GM21360 (cell line): ENCODE measurements at regions not wholly inside any gene's neighbourhood (a gene's known extent, or its start where the extent isn't known, plus 50 kb on each side); places are given as distances from the start of the nearest gene placed in this dataset.

Experiments
- ATAC-seq: cut with Tn5 transposase; IDR thresholded peaks from one replicate; pipeline ENCODE4 v1.9.1; 2021; ENCODE audit warnings: mild to moderate bottlenecking, moderate library complexity; ENCODE audit not compliant: unreplicated experiment

DNA sequence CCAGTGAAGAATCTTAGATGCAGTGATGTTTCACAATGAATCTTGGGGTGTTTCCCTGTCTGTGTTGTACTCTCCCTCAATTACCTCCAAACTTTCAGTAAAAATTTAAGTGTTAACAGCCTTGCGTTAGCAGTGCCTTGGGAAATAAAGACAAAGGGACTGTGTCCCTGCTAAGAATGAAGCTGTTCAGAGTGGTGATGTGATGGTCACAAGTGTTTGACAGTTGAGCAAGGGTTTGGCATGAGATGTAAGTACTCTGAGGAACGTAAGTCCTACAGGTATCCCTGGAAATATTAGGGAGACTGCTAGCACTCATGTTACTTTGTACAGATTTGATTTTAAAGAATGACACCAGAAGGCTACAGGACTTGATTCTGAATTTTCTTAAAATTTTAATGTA, 304.3 kb upstream of the DPH6 start:
- ATAC-seq, result no peak

DNA sequence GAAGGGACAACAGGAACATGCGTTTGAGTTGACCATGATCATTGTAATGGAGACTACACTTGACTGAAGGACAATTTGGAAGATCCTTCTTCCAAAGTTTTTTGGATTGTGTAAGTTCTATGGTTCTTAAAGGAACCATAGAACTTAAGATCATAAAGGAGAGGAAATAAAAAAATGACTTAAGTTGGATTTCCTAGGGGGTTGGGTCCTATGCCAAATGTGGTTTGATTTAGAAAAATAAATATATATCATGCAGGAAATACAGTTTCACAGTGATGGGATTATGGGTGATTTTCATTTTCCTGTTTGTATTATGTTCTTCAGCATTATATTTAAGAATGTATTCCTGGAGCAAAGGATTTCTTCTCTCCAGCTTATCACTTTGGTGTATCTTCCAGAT, 305.5 kb upstream of the DPH6 start:
- ATAC-seq, result no peak

- ATAC-seq, result no peak
Measured at GRCh38 chr15:35852818-35853624, 307.1 kb upstream of the DPH6 start.

DNA sequence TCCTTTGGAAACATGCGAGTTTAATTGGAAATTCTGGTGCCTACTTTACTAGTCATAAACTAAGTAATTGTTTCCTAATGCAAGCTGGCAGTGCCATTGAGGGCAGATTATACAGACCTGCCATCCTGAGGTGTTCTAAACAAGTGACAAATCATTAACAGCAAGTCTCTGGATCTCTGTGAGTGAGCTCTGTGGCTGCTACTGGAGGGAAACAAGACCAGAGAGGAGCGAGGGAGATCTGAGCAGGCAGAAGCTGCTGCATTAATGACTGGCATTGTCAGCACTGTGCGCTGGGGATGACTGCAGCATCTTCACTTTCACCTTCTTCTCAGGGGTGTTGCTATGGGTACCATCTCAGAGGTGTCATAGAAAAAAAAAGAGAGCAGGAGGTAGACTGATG, 308.4 kb upstream of the DPH6 start:
- ATAC-seq, result no peak

DNA sequence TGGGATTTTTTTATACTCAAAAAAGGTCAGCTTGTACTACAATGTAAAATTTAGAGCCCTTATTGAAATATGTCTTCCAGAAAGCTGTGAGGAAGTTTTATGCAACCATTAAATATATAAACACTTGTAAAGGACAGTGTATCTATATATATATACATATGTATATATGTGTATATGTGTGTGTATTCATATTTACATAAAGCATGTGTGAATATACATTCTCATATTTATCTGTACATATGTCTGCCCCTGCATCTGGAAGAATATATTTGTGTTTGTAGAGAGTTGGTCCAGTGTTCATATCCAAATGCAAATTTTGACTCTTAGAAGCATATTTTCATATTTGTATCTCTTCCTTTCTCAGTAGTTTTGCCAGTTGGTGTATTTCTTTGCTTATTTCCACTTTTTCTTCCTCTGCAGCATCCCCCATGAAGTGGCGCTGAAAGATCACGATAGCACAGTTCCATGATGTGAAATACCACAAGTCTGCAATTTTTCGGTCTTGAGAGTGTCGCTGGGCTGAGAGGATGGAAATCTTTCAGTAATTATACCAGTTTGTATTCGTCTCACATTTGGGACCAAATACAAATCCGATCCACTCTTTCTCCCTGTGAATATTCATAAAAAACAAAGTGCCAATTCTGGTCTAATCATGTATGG, 311.7 kb upstream of the DPH6 start:
- no peak for ATAC-seq

DNA sequence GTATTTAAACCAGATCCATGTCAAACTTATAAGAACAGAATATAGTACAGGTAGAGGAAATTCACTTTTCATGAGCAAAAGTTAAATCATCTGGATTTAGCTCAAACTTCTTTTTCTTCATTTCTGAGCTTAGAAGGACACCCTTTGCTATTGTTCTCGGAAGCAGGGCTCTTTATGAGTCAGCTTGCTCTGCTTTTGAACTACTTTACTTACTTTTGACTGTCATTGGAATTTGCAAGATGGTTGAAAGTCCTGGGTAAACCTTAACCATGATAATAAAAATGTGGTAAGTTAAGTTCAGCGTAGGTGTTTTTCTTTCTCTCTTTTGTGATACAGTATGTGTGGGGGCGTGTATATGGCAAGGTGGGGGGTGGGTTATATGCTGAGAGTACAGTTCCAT, 312.7 kb upstream of the DPH6 start:
- ATAC-seq, result no peak

GRCh38 chr15:35863655-35864054, 317.7 kb upstream of the DPH6 start:
- no peak for ATAC-seq

- no peak for ATAC-seq
Measured at GRCh38 chr15:35867356-35867755, 321.4 kb upstream of the DPH6 start.

DNA sequence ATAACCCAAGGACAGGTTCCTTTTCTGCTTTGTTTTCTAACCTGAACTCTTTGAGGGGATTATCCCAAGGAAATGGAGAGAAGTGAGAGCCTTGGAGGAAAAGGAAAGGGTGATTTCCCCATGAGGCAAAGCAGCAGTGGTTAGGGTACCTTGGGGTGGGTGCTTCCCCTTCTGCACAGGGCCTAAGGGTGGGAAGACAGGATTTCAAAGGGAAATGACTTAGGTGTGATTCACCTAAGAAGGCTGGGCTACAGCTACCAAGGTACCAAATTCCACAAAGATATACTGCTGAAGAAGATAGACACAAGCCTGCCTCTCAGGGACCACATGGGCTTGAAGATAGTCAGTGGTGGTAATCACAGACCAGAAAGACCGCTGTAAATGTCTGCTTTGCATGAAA, 325.3 kb upstream of the DPH6 start:
- no peak for ATAC-seq

DNA sequence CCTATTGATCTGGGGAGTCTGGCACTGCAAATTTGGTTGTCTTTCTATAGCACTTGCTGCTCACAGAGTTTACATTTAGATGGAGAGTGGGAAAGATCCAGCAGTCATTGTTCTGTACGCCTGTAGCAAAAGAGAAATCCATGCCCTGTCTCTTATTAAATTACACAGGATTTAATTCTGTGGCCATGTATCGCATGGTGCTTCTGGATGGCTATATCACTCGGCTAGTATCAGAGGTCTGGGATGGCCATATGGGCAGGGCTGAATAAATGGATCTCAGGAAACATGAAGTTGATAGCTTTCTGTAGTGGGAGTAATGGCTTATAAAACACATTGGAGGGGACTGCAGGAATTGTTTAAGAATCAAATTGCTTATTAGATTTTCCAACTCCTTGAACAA, 325.8 kb upstream of the DPH6 start:
- no peak for ATAC-seq

- no peak for ATAC-seq
Measured at GRCh38 chr15:35872577-35872976, 326.6 kb upstream of the DPH6 start.

DNA sequence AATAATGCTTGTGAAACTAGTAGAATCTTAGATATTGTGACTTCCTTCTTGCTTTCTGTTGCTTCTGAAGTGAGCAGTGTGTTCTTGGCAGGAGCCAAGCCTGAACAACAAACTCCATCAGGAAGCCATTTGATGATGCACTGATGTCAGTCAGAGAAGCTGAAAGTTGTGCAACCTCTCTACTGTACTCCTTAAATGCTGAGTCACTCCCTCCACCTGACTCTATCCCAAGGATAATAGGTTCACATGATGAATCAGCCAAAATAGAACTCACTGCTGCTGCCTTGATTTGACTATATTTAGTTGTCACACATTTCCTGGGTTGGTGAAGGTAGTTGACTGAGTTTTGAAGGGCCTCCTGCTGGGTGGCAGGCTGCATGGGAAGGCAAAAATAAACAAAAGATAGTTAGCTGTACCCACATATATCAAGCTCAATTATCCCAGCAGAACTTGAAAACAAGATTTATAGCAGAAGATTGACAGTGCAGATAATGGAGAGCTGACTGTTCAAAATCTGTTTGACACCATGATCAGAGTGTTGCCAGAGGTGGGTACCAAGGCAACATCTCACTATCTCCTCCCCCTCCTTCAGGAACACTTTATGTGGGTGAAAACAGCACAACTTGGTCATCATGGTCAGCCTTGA, 328.4 kb upstream of the DPH6 start:
- no peak for ATAC-seq

DNA sequence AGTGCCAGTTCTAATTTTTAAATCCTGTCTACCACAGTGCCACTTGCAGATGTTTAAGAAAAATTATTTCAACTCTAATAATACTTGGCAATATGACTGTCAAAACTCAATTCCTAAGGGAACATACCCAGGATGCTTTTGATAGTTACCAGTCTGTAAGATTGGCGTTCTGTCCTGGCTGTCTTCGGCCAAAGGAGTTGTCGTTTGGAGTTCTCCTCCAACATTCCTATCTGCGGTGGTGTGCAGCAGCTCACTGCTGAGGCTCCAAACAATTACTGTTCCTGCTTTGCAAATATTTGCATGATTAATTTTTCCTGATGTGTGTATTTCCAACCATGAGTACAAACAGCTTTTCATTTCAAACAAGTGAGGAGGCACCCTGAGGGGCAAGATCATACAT, 330.8 kb upstream of the DPH6 start:
- ATAC-seq, result no peak

DNA sequence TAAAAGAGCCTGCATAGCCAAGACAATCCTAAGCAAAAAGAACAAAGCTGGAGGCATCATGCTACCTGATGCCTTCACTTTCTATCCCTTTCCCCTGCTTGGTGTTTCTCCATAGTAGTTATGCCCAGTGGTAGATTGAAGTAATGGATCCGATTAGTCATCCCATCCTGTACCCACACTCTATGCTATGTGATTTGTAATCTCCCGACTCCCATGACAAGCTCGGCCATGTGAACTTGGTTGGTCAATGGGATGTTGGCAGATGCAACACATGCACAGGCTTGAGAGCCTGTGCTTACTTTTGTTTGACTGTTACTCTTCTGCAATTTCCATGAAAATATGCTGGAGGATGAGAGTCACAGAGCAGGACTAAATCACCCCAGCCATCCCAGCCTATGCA, 334.9 kb upstream of the DPH6 start:
- ATAC-seq, result no peak

- no peak for ATAC-seq
Measured at GRCh38 chr15:35885870-35886269, 339.9 kb upstream of the DPH6 start.

- no peak for ATAC-seq
Measured at GRCh38 chr15:35886765-35887164, 340.8 kb upstream of the DPH6 start.

GRCh38 chr15:35888815-35889214, 342.9 kb upstream of the DPH6 start:
- no peak for ATAC-seq

GRCh38 chr15:35907511-35907910, 361.5 kb upstream of the DPH6 start:
- no peak for ATAC-seq

GRCh38 chr15:35909414-35909813, 363.4 kb upstream of the DPH6 start:
- ATAC-seq, result no peak

DNA sequence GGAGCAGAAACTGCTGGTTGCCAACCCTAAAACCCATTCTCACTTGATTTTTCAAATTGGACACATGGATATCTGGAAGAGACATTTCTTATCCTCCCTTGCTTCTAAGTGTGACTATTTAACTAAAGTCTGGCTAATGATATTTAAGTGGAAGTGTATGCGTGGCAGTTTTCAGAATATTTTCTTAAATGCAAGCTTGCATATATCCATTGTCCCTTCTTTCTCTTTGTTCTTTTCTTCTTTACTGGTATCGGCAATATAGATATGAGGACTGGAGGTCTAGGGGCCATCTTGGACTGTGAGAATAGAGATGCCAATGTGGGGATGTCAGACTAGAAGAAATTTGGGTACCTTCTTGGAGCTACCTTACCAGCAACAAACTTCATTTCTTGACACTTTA, 364.3 kb upstream of the DPH6 start:
- no peak for ATAC-seq

- no peak for ATAC-seq
Measured at GRCh38 chr15:35911052-35911777, 365.2 kb upstream of the DPH6 start.

- no peak for ATAC-seq
Measured at GRCh38 chr15:35912196-35912595, 366.2 kb upstream of the DPH6 start.
